ENCODE measurements at regions not wholly inside any gene's neighbourhood (a gene's known extent, or its start where the extent isn't known, plus 50 kb on each side); places are given as distances from the start of the nearest gene placed in this dataset.

GRCh38 chr1:214974002-214974401 is 108.5 kb upstream of the KCNK2 start:
- TF ChIP-seq POLR2A (IDR thresholded peaks at IDR 0.05) (no peak), CTCF (IDR thresholded peaks at IDR 0.05) (no peak), POLR2AphosphoS5 (IDR thresholded peaks at IDR 0.05) (no peak)

Measured in breast epithelium (tissue), 3 donors.